ENCODE measurements at regions not wholly inside any gene's neighbourhood (a gene's known extent, or its start where the extent isn't known, plus 50 kb on each side); places are given as distances from the start of the nearest gene placed in this dataset.

- TF ChIP-seq CTCF (IDR thresholded peaks at IDR 0.05) (no peak), EP300 (IDR thresholded peaks at IDR 0.05) (no peak)
Observed at GRCh38 chr5:50995285-50995942, 329.0 kb downstream of the PARP8 start.

Measured in upper lobe of left lung (tissue), 4 donors.